ENCODE measurements at regions not wholly inside any gene's neighbourhood (a gene's known extent, or its start where the extent isn't known, plus 50 kb on each side); places are given as distances from the start of the nearest gene placed in this dataset.

DNA sequence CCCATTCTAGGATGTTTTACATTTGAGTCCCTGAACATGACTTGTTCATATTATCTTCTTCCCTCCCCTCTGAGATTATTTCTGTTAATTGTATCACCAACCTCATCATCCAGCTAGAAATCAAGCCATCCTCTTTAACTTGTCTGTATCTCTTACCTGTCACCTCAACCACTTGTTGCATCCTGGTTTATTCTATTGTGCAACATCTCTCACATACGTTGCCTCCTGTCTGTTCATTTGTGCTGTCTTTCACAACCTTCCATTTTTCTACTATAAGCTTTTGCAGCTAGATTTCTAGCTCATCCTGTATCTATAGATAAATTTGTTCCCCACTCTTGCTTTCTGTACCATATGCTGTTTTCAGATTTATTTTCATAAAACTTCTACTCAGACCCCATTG is 183.7 kb downstream of the MCHR2 start:
- no peaks in the 10 kb centered on the region for H3K9me3 ChIP-seq (ENCODE audit: control insufficient read depth in 1 of 2, insufficient read depth in 1 of 2, low read depth in 1 of 2, low read length in 2 of 2)
- no TSS peak for BruUV-seq (replicated peaks)
- H3K27ac ChIP-seq (ENCODE audit: low read depth, low read length), result no peak overlapping the region
- H3K36me3 ChIP-seq (ENCODE audit: control insufficient read depth in 1 of 2, insufficient read depth in 2 of 2, low read length in 2 of 2), result no peaks in the 10 kb centered on the region
- ChIA-PET RAD21 (ENCODE audit: low non-redundant PET in 1 of 2, low total read pairs in 2 of 2, uncharacterized antibody in 2 of 2, unreplicated experiment in 2 of 2) (no interaction called here), CTCF (no interaction called here), POLR2A (no interaction called here)
- no peak overlapping the region for H3K9ac ChIP-seq (ENCODE audit: low read length)
- no peaks in the 10 kb centered on the region for H3K79me2 ChIP-seq (ENCODE audit: insufficient read depth, low read length)
- H2AFZ ChIP-seq (ENCODE audit: low read depth, low read length, poor library complexity, severe bottlenecking), result no peak overlapping the region
- no peak overlapping the region for H3K4me3 ChIP-seq (replicated peaks in 1 of 2; ENCODE audit: low read depth in 1 of 2, low read length in 2 of 2)
- intact Hi-C loops (cut with micrococcal nuclease), result no loop called here
- H3K4me1 ChIP-seq (ENCODE audit: control insufficient read depth in 1 of 2, insufficient read depth in 2 of 2, low read length in 2 of 2), result no peaks in the 10 kb centered on the region
- DNase-seq (ENCODE audit: low read depth, low spot score), result no peak
- no peak for ATAC-seq
- H3K4me2 ChIP-seq (ENCODE audit: low read length), result no peak overlapping the region
- no peak for TF ChIP-seq CBX3 (IDR thresholded peaks at IDR 0.05; ENCODE audit: low read depth)
- TF ChIP-seq SIN3A (IDR thresholded peaks at IDR 0.05; ENCODE audit: low read depth), result no peak
- no peak for TF ChIP-seq RAD21 (IDR thresholded peaks at IDR 0.05; ENCODE audit: low read depth)
- TF ChIP-seq EZH2phosphoT487 (IDR thresholded peaks at IDR 0.05; ENCODE audit: borderline replicate concordance), result no peak
- no peak for TF ChIP-seq CTCF (IDR thresholded peaks at IDR 0.05 in 2 of 3, conservative IDR thresholded peaks at IDR 0.05 in 1 of 3; ENCODE audit: borderline replicate concordance in 1 of 3, insufficient read depth in 1 of 3, low read depth in 2 of 3, low read length in 2 of 3)
- no peak for TF ChIP-seq TCF7L2 (IDR thresholded peaks at IDR 0.05; ENCODE audit: borderline replicate concordance, extremely low read depth, insufficient read depth, insufficient read length)
- no peak for TF ChIP-seq ZNF274 (IDR thresholded peaks at IDR 0.05; ENCODE audit: low read depth, low read length)
- TF ChIP-seq, protein P1, sequence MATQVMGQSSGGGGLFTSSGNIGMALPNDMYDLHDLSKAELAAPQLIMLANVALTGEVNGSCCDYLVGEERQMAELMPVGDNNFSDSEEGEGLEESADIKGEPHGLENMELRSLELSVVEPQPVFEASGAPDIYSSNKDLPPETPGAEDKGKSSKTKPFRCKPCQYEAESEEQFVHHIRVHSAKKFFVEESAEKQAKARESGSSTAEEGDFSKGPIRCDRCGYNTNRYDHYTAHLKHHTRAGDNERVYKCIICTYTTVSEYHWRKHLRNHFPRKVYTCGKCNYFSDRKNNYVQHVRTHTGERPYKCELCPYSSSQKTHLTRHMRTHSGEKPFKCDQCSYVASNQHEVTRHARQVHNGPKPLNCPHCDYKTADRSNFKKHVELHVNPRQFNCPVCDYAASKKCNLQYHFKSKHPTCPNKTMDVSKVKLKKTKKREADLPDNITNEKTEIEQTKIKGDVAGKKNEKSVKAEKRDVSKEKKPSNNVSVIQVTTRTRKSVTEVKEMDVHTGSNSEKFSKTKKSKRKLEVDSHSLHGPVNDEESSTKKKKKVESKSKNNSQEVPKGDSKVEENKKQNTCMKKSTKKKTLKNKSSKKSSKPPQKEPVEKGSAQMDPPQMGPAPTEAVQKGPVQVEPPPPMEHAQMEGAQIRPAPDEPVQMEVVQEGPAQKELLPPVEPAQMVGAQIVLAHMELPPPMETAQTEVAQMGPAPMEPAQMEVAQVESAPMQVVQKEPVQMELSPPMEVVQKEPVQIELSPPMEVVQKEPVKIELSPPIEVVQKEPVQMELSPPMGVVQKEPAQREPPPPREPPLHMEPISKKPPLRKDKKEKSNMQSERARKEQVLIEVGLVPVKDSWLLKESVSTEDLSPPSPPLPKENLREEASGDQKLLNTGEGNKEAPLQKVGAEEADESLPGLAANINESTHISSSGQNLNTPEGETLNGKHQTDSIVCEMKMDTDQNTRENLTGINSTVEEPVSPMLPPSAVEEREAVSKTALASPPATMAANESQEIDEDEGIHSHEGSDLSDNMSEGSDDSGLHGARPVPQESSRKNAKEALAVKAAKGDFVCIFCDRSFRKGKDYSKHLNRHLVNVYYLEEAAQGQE (IDR thresholded peaks at IDR 0.05; ENCODE audit: low read depth), result no peak
- TF ChIP-seq EGR1 (IDR thresholded peaks at IDR 0.05; ENCODE audit: low read depth), result no peak
- TF ChIP-seq SP1 (IDR thresholded peaks at IDR 0.05; ENCODE audit: low read depth), result no peak
- no peak for TF ChIP-seq EZH2 (IDR thresholded peaks at IDR 0.05)
- TF ChIP-seq JUND (IDR thresholded peaks at IDR 0.05), result no peak
- no peak for TF ChIP-seq ZBTB33 (IDR thresholded peaks at IDR 0.05; ENCODE audit: extremely low read depth, insufficient replicate concordance, low read length)
- no peak for TF ChIP-seq FOSL1 (IDR thresholded peaks at IDR 0.05; ENCODE audit: low read depth)
- TF ChIP-seq, protein P2, sequence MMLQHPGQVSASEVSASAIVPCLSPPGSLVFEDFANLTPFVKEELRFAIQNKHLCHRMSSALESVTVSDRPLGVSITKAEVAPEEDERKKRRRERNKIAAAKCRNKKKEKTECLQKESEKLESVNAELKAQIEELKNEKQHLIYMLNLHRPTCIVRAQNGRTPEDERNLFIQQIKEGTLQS (IDR thresholded peaks at IDR 0.05), result no peak
- TF ChIP-seq POLR2A (IDR thresholded peaks at IDR 0.05; ENCODE audit: borderline replicate concordance, extremely low read depth, insufficient read depth, insufficient read length), result no peak
- no peak for TF ChIP-seq POLR2AphosphoS5 (IDR thresholded peaks at IDR 0.05; ENCODE audit: low read depth, low read length)
- H3K27me3 ChIP-seq (ENCODE audit: insufficient read depth, low read length), result no peaks in the 10 kb centered on the region
- no peaks in the 10 kb centered on the region for H3K9me2 ChIP-seq (ENCODE audit: insufficient read depth)
- H4K20me1 ChIP-seq (ENCODE audit: insufficient read depth), result no peaks in the 10 kb centered on the region

Data from HCT116 (cell line).